HG03097 (cell line): ENCODE measurements at regions not wholly inside any gene's neighbourhood (a gene's known extent, or its start where the extent isn't known, plus 50 kb on each side); places are given as distances from the start of the nearest gene placed in this dataset.
"Not testable (repeated sequence)": the region's sequence is repeated elsewhere in the genome, so short reads cannot be mapped to it uniquely, and the experiment has no call there.

Experiments used
- ATAC-seq: cut with Tn5 transposase; IDR thresholded peaks from one replicate; pipeline ENCODE4 v1.9.1; 2021; ENCODE audit not compliant: unreplicated experiment, low FRiP score

GRCh38 chr6:142016666-142017065 lies 116.1 kb upstream of the GJE1 start:
- not testable (repeated sequence) for ATAC-seq

- ATAC-seq, result not testable (repeated sequence)
Observed at GRCh38 chr6:142015463-142015862, 117.3 kb upstream of the GJE1 start.

GRCh38 chr6:142015011-142015410 lies 117.7 kb upstream of the GJE1 start:
- ATAC-seq, result no peak

- no peak for ATAC-seq
Observed at GRCh38 chr6:142014515-142014914, 118.2 kb upstream of the GJE1 start.

- ATAC-seq, result no peak
Observed at GRCh38 chr6:142013875-142014495, 118.7 kb upstream of the GJE1 start.

- peak; percentile 87 for ATAC-seq
Observed at GRCh38 chr6:142013287-142013686, 119.4 kb upstream of the GJE1 start.

GRCh38 chr6:142011775-142012174 lies 121.0 kb upstream of the GJE1 start:
- ATAC-seq, result no peak

- no peak for ATAC-seq
Observed at GRCh38 chr6:142011156-142011555, 121.6 kb upstream of the GJE1 start.

GRCh38 chr6:142009647-142010046 lies 123.1 kb upstream of the GJE1 start:
- no peak for ATAC-seq

GRCh38 chr6:142008781-142009180 lies 123.9 kb upstream of the GJE1 start:
- no peak for ATAC-seq

GRCh38 chr6:142008016-142008735 lies 124.5 kb upstream of the GJE1 start:
- ATAC-seq, result no peak

- no peak for ATAC-seq
Observed at GRCh38 chr6:142005021-142005420, 127.7 kb upstream of the GJE1 start.

- ATAC-seq, result no peak
Observed at GRCh38 chr6:142002825-142003405, 129.8 kb upstream of the GJE1 start.

GRCh38 chr6:141996823-141997222 lies 135.9 kb upstream of the GJE1 start:
- no peak for ATAC-seq

- no peak for ATAC-seq
Observed at GRCh38 chr6:141992109-141992508, 140.6 kb upstream of the GJE1 start.

- no peak for ATAC-seq
Observed at GRCh38 chr6:141990840-141991239, 141.9 kb upstream of the GJE1 start.

GRCh38 chr6:141989706-141989959 lies 143.1 kb upstream of the GJE1 start:
- no peak for ATAC-seq

- no peak for ATAC-seq
Observed at GRCh38 chr6:141988954-141989705, 143.6 kb upstream of the GJE1 start.

- ATAC-seq, result no peak
Observed at GRCh38 chr6:141988327-141988726, 144.4 kb upstream of the GJE1 start.

- ATAC-seq, result no peak
Observed at GRCh38 chr6:141986457-141986856, 146.3 kb upstream of the GJE1 start.

GRCh38 chr6:141981190-141981589 lies 151.5 kb upstream of the GJE1 start:
- ATAC-seq, result no peak

GRCh38 chr6:141977782-141978181 lies 154.9 kb upstream of the GJE1 start:
- no peak for ATAC-seq
